Ascending aorta (tissue), 2 donors: ENCODE measurements at regions not wholly inside any gene's neighbourhood (a gene's known extent, or its start where the extent isn't known, plus 50 kb on each side); places are given as distances from the start of the nearest gene placed in this dataset.
A peak's percentile ranks its signal among the peaks of the same experiment; 100 is the strongest.

Experiments
- DNase-seq, 2 donors: peaks; one replicate each; pipeline ENCODE4 v3.0.0-alpha.2; 2019; ENCODE audit warnings: low spot score in 2 of 2
- H3K27ac ChIP-seq, 2 donors: fragments of 200-600 bp; sonication (generic); one replicate each; pipeline ENCODE4 v1.5.1; 2016 to 2017; ENCODE audit warnings: mild to moderate bottlenecking in 1 of 2
- H3K27me3 ChIP-seq: fragments of 200-600 bp; sonication (generic); one replicate; pipeline ENCODE4 v1.5.1; 2017
- H3K36me3 ChIP-seq, 2 donors: fragments of 200-600 bp; sonication (generic); one replicate each; pipeline ENCODE4 v1.5.1; 2016
- H3K4me1 ChIP-seq, 2 donors: fragments of 200-600 bp; sonication (generic); one replicate each; pipeline ENCODE4 v1.5.1; 2016 to 2017; ENCODE audit warnings: mild to moderate bottlenecking in 1 of 2
- H3K4me3 ChIP-seq, 2 donors: fragments of 200-600 bp; sonication (generic); one replicate each; pipeline ENCODE4 v1.5.1; 2016 to 2017; ENCODE audit warnings: mild to moderate bottlenecking in 1 of 2
- H3K9me3 ChIP-seq, 2 donors: fragments of 200-600 bp; sonication (generic); one replicate each; pipeline ENCODE4 v1.5.1; 2016
- intact Hi-C: fragments of 100-400 bp; cut with DNase I; formaldehyde crosslinking; loops from one replicate; pipeline ENCODE4 v1.15.1; 2023
- TF ChIP-seq, protein P1 (sequence below), 3 experiments: fragments of 200-600 bp in 2 of 3; fragments of 450-650 bp in 1 of 3; sonication (generic) in 2 of 3; IDR thresholded peaks; one replicate each; pipeline ENCODE4 v1.5.1; 2016 to 2019; ENCODE audit warnings: antibody characterized with exemption in 3 of 3, mild to moderate bottlenecking in 1 of 3, moderate library complexity in 1 of 3

DNA sequence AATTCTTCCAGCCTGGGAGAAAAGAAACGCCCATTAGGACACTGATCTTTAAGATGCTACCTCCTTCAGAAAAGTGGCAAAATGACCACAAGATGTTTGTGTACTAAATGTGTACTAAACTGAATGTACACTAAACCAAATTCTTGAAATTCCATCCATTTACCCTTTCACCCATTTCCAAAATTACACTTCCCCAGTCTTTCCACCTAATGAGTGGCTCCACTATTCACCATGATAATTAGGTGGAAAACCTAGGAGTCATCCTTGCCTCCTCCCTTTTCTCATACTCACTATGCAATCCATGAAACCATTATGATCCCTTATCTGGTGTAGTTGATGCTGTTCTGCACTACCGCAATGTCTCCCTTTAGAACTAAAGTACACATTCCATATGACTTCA lies 452.1 kb upstream of the THBS1 start:
- no peak overlapping the region for H3K4me3 ChIP-seq
- DNase-seq: no peak
- H3K27me3 ChIP-seq: no peaks in the 10 kb centered on the region
- TF ChIP-seq, protein P1, sequence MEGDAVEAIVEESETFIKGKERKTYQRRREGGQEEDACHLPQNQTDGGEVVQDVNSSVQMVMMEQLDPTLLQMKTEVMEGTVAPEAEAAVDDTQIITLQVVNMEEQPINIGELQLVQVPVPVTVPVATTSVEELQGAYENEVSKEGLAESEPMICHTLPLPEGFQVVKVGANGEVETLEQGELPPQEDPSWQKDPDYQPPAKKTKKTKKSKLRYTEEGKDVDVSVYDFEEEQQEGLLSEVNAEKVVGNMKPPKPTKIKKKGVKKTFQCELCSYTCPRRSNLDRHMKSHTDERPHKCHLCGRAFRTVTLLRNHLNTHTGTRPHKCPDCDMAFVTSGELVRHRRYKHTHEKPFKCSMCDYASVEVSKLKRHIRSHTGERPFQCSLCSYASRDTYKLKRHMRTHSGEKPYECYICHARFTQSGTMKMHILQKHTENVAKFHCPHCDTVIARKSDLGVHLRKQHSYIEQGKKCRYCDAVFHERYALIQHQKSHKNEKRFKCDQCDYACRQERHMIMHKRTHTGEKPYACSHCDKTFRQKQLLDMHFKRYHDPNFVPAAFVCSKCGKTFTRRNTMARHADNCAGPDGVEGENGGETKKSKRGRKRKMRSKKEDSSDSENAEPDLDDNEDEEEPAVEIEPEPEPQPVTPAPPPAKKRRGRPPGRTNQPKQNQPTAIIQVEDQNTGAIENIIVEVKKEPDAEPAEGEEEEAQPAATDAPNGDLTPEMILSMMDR (IDR thresholded peaks at IDR 0.05): no peak
- peaks cover 3 to 17% of the 10 kb centered on the region in 2 donors for H3K4me1 ChIP-seq
- H3K36me3 ChIP-seq: no peaks in the 10 kb centered on the region
- intact Hi-C loops: loop anchor here (5.0 kb wide), 1 partner anchor 39 kb away; no protein-coding TSS in a partner anchor
- H3K9me3 ChIP-seq: no peaks in the 10 kb centered on the region
- H3K27ac ChIP-seq: no peak overlapping the region

DNA sequence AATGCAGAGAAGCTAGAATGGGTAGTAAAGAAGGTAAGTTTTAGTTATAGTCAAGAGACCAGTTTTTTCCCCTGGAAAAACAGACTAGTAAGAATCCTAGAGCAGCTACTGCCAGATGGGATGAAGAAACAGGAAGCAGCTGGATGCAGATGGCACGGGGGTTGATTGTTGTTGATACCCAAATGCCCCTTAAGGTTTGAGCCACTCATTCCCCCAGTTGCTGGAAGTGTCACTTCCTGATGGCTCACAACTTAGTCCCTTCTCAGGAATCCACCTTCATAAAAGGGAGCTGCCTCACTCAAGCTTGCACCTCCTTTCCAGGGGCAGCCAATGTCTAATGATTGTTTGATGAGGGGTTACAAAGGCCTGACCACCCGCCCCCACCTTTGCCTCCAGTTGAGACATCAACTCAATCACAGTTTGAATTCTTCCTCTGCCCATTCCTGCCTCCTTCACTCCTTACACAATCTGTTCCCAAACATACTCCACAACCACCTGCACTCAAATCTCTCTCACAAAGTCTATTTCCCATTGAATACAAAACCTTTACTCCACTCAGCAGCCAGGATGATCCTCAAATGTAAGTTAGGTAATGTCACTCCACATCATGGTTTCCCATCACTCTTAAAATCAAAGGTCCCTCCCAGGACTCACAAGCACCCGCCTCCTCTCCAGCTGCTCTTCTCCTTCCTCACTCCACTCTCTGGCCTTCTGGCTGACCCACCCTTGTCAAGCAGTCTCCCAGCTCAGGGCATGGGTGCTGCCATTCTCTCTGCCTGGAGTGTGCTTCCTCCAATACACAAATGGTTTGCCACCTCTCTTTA lies 450.1 kb upstream of the THBS1 start:
- no peaks in the 10 kb centered on the region for H3K27me3 ChIP-seq
- H3K9me3 ChIP-seq: no peaks in the 10 kb centered on the region
- H3K4me1 ChIP-seq: peaks cover 3 to 17% of the 10 kb centered on the region in 2 donors
- H3K4me3 ChIP-seq: no peak overlapping the region
- DNase-seq: no peak
- H3K27ac ChIP-seq: no peak overlapping the region
- no peaks in the 10 kb centered on the region for H3K36me3 ChIP-seq
- TF ChIP-seq, protein P1 (IDR thresholded peaks at IDR 0.05): no peak
- intact Hi-C loops: loop anchor here (10.0 kb wide), 1 partner anchor 444 kb away; no protein-coding TSS in a partner anchor

DNA sequence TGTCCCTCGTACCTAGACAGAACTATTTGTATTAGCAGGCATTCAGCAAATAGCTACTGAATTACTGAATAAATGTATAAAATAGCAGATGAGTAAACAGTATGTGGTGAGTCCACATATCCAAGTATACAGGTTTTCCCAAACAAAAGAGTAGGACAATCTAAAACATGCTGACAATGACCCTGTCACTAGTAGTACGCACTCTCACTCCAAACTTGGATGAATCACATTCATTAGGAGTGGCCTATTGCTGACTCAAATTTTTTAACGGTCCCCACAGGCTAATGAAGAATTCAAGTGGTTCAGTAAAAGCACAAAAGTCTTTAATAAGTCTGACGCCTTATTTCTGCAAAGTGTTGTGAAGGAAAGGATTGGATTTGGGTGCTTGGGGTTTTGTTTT lies 449.3 kb upstream of the THBS1 start:
- no peaks in the 10 kb centered on the region for H3K27me3 ChIP-seq
- intact Hi-C loops: loop anchor here (10.0 kb wide), 1 partner anchor 443 kb away; no protein-coding TSS in a partner anchor
- no peak overlapping the region for H3K4me3 ChIP-seq
- H3K4me1 ChIP-seq: peaks cover 3 to 17% of the 10 kb centered on the region in 2 donors
- no peaks in the 10 kb centered on the region for H3K9me3 ChIP-seq
- no peak for DNase-seq
- H3K27ac ChIP-seq: no peak overlapping the region
- TF ChIP-seq, protein P1 (IDR thresholded peaks at IDR 0.05): no peak
- no peaks in the 10 kb centered on the region for H3K36me3 ChIP-seq

DNA sequence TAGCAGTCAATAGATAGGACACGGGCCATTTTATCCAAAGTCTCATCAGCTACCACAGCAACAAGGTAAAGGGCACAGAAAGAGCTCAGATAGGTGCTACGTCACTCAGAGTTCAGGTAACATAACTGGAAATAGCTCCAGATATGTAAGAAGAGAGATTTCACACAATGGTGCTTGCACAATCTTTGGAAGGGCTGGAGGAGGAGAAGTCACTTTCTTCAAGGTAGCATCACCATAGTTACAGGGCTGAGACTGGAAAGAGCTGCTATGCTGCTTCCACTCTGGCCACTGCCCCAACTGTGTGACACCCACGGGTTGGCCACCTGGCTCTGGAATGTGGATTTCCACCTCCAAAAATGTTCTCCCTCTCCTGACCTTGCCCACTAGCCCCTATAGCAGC lies 448.8 kb upstream of the THBS1 start:
- Histone ChIP-seq H3K27ac (no peak overlapping the region), H3K27me3 (no peaks in the 10 kb centered on the region), H3K4me1 (peaks cover 3 to 14% of the 10 kb centered on the region in 2 donors), H3K36me3 (no peaks in the 10 kb centered on the region), H3K4me3 (no peak overlapping the region), H3K9me3 (no peaks in the 10 kb centered on the region)
- intact Hi-C loops: loop anchor here (10.0 kb wide), 1 partner anchor 443 kb away; no protein-coding TSS in a partner anchor
- TF ChIP-seq, protein P1 (IDR thresholded peaks at IDR 0.05): no peak
- DNase-seq: no peak

DNA sequence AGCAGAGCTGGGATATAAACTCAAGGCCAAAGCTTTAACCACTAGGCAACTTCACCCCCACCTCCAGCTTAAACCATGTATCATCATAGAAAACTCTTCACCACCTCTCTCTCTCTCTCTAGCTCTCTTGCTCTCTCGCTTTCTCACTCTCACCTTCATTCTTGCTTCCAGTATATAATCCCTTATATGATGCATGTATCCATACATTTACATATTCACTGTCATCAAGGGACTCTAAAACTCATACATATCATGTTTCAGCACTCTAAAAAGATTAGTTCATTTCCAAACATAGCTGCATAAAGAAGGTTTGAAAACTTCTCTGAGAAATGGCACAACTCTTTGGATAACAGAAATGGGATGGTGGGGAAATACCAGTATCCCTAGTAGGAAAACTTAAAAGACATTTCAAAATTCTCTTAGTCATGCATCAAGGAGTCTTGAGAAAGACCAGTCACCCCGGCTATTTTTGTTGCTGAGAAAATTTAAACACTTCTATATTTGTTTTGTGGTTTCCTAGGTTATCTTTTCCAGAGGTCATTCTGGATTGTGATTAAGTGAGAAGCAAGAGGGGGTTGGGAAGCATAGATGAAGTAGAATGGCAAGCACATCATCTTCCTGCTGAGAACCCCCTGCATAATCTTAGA lies 447.8 kb upstream of the THBS1 start:
- DNase-seq: no peak
- TF ChIP-seq, protein P1 (IDR thresholded peaks at IDR 0.05): no peak
- no peaks in the 10 kb centered on the region for H3K9me3 ChIP-seq
- intact Hi-C loops: loop anchor here (10.0 kb wide), 1 partner anchor 442 kb away; no protein-coding TSS in a partner anchor
- no peaks in the 10 kb centered on the region for H3K36me3 ChIP-seq
- no peaks in the 10 kb centered on the region for H3K27me3 ChIP-seq
- no peak overlapping the region for H3K4me3 ChIP-seq
- peak overlapping the region in 1 of 2 donors; percentile 45 for H3K27ac ChIP-seq
- peaks cover 0 to 7% of the 10 kb centered on the region in 2 donors for H3K4me1 ChIP-seq
